GM23338 (cell line): ENCODE measurements at regions not wholly inside any gene's neighbourhood (a gene's known extent, or its start where the extent isn't known, plus 50 kb on each side); places are given as distances from the start of the nearest gene placed in this dataset.

Experiments used
- CREB1 ChIP-seq: fragments of 250-450 bp; sonication (Bioruptor Pico); IDR thresholded peaks from 2 replicates; pipeline ENCODE4 v1.5.0; 2020; ENCODE audit warnings: low read depth, mild to moderate bottlenecking, moderate library complexity
- EZH2 ChIP-seq: fragments of 200-600 bp; sonication (generic); IDR thresholded peaks from one replicate; pipeline ENCODE4 v1.8.0; 2017; ENCODE audit warnings: antibody characterized with exemption, mild to moderate bottlenecking, low read depth; ENCODE audit not compliant: unreplicated experiment
- EZH2phosphoT487 ChIP-seq: fragments of 200-600 bp; sonication (generic); IDR thresholded peaks from one replicate; pipeline ENCODE4 v1.8.1; 2018; ENCODE audit warnings: antibody characterized with exemption; ENCODE audit not compliant: unreplicated experiment
- JUNB ChIP-seq: IDR thresholded peaks from one replicate; pipeline ENCODE4 v1.6.1; 2016; ENCODE audit warnings: antibody characterized with exemption; ENCODE audit not compliant: unreplicated experiment
- NANOG ChIP-seq: IDR thresholded peaks from 2 replicates; pipeline ENCODE4 v1.6.1; 2016; ENCODE audit warnings: antibody characterized with exemption, borderline replicate concordance
- POLR2AphosphoS5 ChIP-seq: IDR thresholded peaks from 2 replicates; pipeline ENCODE4 v1.6.1; 2016; ENCODE audit warnings: antibody characterized with exemption, low read depth
- STAT1 ChIP-seq: IDR thresholded peaks from one replicate; pipeline ENCODE4 v1.6.1; 2016; ENCODE audit warnings: antibody characterized with exemption; ENCODE audit not compliant: unreplicated experiment
- ZNF331 ChIP-seq: fragments of 250-450 bp; sonication (Bioruptor Pico); IDR thresholded peaks from 2 replicates; pipeline ENCODE4 v1.5.0; 2020; ENCODE audit warnings: low read depth, mild to moderate bottlenecking, moderate library complexity
- TF ChIP-seq, protein P1 (sequence below), 2 experiments: fragments of 200-600 bp in 1 of 2; sonication (generic) in 1 of 2; conservative IDR thresholded peaks; 2 replicates each; pipeline versions ENCODE4 v1.5.1 to v1.6.1; 2016 to 2017; ENCODE audit warnings: antibody characterized with exemption in 2 of 2, low read depth in 2 of 2, mild to moderate bottlenecking in 2 of 2, moderate library complexity in 1 of 2
- TF ChIP-seq, protein P2 (sequence below): IDR thresholded peaks from one replicate; pipeline ENCODE4 v1.6.1; 2018; ENCODE audit warnings: antibody characterized with exemption; ENCODE audit not compliant: unreplicated experiment
- TF ChIP-seq, protein P3 (sequence below): IDR thresholded peaks from 2 replicates; pipeline ENCODE4 v1.6.1; 2016; ENCODE audit warnings: antibody characterized with exemption

DNA sequence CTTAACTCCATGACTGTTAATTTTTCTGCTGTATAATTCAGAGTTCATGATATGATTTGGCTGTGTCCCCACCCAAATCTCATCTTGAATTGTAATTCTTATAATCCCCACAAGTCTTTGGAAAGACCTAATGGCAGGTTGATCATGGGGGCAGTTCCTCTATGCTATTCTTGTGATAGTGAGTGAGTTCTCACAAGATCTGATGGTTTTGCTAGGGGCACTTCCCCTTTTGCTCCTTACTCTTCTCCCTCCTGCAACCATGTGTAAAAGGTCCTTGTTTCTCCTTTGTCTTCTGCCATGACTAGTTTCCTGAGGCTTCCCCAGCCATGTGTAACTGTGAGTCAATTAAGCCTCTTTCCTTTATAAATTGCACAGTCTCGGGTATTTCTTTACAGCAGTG lies 1751.9 kb downstream of the ARAP2 start:
- TF ChIP-seq, protein P1, sequence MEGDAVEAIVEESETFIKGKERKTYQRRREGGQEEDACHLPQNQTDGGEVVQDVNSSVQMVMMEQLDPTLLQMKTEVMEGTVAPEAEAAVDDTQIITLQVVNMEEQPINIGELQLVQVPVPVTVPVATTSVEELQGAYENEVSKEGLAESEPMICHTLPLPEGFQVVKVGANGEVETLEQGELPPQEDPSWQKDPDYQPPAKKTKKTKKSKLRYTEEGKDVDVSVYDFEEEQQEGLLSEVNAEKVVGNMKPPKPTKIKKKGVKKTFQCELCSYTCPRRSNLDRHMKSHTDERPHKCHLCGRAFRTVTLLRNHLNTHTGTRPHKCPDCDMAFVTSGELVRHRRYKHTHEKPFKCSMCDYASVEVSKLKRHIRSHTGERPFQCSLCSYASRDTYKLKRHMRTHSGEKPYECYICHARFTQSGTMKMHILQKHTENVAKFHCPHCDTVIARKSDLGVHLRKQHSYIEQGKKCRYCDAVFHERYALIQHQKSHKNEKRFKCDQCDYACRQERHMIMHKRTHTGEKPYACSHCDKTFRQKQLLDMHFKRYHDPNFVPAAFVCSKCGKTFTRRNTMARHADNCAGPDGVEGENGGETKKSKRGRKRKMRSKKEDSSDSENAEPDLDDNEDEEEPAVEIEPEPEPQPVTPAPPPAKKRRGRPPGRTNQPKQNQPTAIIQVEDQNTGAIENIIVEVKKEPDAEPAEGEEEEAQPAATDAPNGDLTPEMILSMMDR (conservative IDR thresholded peaks at IDR 0.05; ENCODE audit: low read depth in 2 of 2) = no peak
- TF ChIP-seq POLR2AphosphoS5 = no peak
- TF ChIP-seq EZH2 = no peak
- TF ChIP-seq, protein P2, sequence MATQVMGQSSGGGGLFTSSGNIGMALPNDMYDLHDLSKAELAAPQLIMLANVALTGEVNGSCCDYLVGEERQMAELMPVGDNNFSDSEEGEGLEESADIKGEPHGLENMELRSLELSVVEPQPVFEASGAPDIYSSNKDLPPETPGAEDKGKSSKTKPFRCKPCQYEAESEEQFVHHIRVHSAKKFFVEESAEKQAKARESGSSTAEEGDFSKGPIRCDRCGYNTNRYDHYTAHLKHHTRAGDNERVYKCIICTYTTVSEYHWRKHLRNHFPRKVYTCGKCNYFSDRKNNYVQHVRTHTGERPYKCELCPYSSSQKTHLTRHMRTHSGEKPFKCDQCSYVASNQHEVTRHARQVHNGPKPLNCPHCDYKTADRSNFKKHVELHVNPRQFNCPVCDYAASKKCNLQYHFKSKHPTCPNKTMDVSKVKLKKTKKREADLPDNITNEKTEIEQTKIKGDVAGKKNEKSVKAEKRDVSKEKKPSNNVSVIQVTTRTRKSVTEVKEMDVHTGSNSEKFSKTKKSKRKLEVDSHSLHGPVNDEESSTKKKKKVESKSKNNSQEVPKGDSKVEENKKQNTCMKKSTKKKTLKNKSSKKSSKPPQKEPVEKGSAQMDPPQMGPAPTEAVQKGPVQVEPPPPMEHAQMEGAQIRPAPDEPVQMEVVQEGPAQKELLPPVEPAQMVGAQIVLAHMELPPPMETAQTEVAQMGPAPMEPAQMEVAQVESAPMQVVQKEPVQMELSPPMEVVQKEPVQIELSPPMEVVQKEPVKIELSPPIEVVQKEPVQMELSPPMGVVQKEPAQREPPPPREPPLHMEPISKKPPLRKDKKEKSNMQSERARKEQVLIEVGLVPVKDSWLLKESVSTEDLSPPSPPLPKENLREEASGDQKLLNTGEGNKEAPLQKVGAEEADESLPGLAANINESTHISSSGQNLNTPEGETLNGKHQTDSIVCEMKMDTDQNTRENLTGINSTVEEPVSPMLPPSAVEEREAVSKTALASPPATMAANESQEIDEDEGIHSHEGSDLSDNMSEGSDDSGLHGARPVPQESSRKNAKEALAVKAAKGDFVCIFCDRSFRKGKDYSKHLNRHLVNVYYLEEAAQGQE = no peak
- TF ChIP-seq CREB1 (CRISPR knock-in tag) = no peak
- TF ChIP-seq, protein P3, sequence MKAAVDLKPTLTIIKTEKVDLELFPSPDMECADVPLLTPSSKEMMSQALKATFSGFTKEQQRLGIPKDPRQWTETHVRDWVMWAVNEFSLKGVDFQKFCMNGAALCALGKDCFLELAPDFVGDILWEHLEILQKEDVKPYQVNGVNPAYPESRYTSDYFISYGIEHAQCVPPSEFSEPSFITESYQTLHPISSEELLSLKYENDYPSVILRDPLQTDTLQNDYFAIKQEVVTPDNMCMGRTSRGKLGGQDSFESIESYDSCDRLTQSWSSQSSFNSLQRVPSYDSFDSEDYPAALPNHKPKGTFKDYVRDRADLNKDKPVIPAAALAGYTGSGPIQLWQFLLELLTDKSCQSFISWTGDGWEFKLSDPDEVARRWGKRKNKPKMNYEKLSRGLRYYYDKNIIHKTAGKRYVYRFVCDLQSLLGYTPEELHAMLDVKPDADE = no peak
- TF ChIP-seq STAT1 = no peak
- no peak for TF ChIP-seq EZH2phosphoT487
- no peak for TF ChIP-seq ZNF331
- no peak for TF ChIP-seq NANOG
- TF ChIP-seq JUNB = no peak
